OCI-LY1 (cell line): ENCODE measurements at regions not wholly inside any gene's neighbourhood (a gene's known extent, or its start where the extent isn't known, plus 50 kb on each side); places are given as distances from the start of the nearest gene placed in this dataset.

Experiments used
- H2AFZ ChIP-seq: fragments of 200-600 bp; sonication (generic), shearing (Covaris generic); 2 replicates; pipeline ENCODE4 v1.6.0; 2014; ENCODE audit warnings: antibody characterized with exemption, mild to moderate bottlenecking, low read length
- H3F3A ChIP-seq: fragments of 200-600 bp; sonication (generic), shearing (Covaris generic); 2 replicates; pipeline ENCODE4 v1.6.0; 2014; ENCODE audit warnings: mild to moderate bottlenecking, antibody characterized with exemption, low read length, moderate library complexity; ENCODE audit not compliant: insufficient read depth
- H3K27ac ChIP-seq: fragments of 200-600 bp; sonication (generic); 2 replicates; pipeline ENCODE4 v1.5.1; 2014; ENCODE audit warnings: low read length, mixed run types, mild to moderate bottlenecking, low read depth; ENCODE audit not compliant: poor library complexity, severe bottlenecking
- H3K27me3 ChIP-seq: fragments of 200-600 bp; sonication (generic); 2 replicates; pipeline ENCODE4 v1.6.0; 2014; ENCODE audit warnings: antibody characterized with exemption, mild to moderate bottlenecking, low read length, moderate library complexity; ENCODE audit not compliant: insufficient read depth
- H3K36me3 ChIP-seq: fragments of 200-600 bp; sonication (generic); 2 replicates; pipeline ENCODE4 v1.6.1; 2014; ENCODE audit warnings: mild to moderate bottlenecking, antibody characterized with exemption, low read length, moderate library complexity, mixed read lengths; ENCODE audit not compliant: insufficient read depth
- H3K4me1 ChIP-seq: fragments of 200-600 bp; sonication (generic); 2 replicates; pipeline ENCODE4 v1.5.1; 2014; ENCODE audit warnings: mild to moderate bottlenecking, low read length, moderate library complexity; ENCODE audit not compliant: insufficient read depth, severe bottlenecking
- H3K4me2 ChIP-seq: fragments of 200-600 bp; sonication (generic), shearing (Covaris generic); 2 replicates; pipeline ENCODE4 v1.6.1; 2014; ENCODE audit warnings: low read length
- H3K4me3 ChIP-seq: fragments of 200-600 bp; sonication (generic); 2 replicates; pipeline ENCODE4 v1.5.1; 2014; ENCODE audit warnings: low read length, low read depth, mild to moderate bottlenecking, mixed read lengths; ENCODE audit not compliant: poor library complexity, severe bottlenecking
- H3K79me2 ChIP-seq: fragments of 200-600 bp; shearing (Covaris generic); 2 replicates; pipeline ENCODE4 v1.6.1; 2016; ENCODE audit warnings: mixed run types, low read length, mixed read lengths; ENCODE audit not compliant: insufficient read depth
- H3K9ac ChIP-seq: fragments of 200-600 bp; sonication (generic), shearing (Covaris generic); 2 replicates; pipeline ENCODE4 v1.6.1; 2014; ENCODE audit warnings: mild to moderate bottlenecking, low read length, mixed read lengths
- H3K9me2 ChIP-seq: fragments of 200-600 bp; sonication (generic), shearing (Covaris generic); 2 replicates; pipeline ENCODE4 v1.6.1; 2014; ENCODE audit warnings: low read depth, mild to moderate bottlenecking, low read length, mixed read lengths
- H3K9me3 ChIP-seq: fragments of 200-600 bp; shearing (Covaris generic); 2 replicates; pipeline ENCODE4 v1.6.1; 2014; ENCODE audit warnings: low read length, mixed read lengths
- H4K20me1 ChIP-seq: fragments of 200-600 bp; sonication (generic), shearing (Covaris generic); 2 replicates; pipeline ENCODE4 v1.6.0; 2016; ENCODE audit warnings: mild to moderate bottlenecking, low read length; ENCODE audit not compliant: insufficient read depth
- CTCF ChIP-seq: fragments of 200-600 bp; sonication (generic), shearing (Covaris generic); IDR thresholded peaks from 2 replicates; pipeline ENCODE4 v1.5.1; 2017; ENCODE audit warnings: mild to moderate bottlenecking, antibody characterized with exemption, low read length, moderate library complexity, mixed read lengths
- EZH2 ChIP-seq: fragments of 200-600 bp; sonication (generic), shearing (Covaris generic); IDR thresholded peaks from 2 replicates; pipeline ENCODE4 v1.8.0; 2017; ENCODE audit warnings: borderline replicate concordance, mixed run types, mild to moderate bottlenecking, antibody characterized with exemption, low read length, moderate library complexity, mixed read lengths

DNA sequence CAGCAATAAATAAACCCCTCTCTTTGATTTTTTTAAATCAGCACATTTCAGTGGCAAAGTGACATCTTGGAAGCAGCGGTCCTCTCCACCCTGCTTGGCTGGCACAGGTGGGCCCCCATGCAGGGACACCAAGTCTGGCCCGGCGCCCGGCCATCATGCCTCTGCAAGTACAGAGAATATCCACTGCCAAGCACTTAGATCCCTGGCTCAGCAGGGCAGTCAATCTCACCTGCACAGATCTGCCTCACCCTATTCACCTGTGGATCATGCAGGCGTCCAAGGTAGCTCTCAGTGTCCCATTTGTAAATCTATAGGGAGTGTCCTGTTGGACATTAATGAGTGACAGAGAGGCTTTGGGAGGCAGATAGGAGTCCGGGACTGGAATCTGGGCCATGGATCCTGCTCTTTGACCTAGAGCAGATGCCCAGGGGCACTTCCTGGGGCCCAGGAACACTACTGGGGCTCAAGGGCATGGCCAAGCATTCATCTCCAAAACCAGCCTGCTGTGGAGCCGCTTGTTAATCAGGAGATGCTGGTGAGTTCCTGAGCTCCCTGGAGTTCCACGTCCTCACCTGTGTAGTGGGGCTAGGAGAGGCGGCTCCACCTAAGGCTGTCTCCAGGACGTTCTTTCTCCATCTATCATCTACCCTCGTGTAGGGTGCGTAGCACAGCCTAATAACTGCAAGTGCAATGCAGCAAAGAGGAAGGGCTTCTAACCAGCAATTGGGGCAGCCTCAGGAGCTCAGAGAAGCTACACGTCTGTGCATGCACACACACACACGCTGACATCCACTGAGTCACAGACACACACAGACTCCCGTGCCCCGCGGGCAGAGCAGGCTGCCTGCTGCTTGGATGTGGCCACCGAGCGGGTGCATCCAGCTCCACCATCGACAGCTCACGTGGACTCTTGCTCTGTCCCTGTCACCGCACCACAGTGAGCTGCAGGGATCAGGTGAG is 123.6 kb downstream of the OAT start:
- no peak overlapping the region for H3K9ac ChIP-seq
- TF ChIP-seq CTCF = no peak

GRCh38 chr10:124293616-124294449 is 124.9 kb downstream of the OAT start:
- Histone ChIP-seq H3K79me2 (no peaks in the 10 kb centered on the region), H3K9me3 (no peaks in the 10 kb centered on the region), H3K9me2 (no peaks in the 10 kb centered on the region), H3K9ac (no peak overlapping the region), H3K27me3 (peaks cover 3% of the 10 kb centered on the region; the same call in 1 of the 2 replicates), H3K27ac (no peak overlapping the region), H3K4me3 (no peak overlapping the region), H3F3A (no peaks in the 10 kb centered on the region), H2AFZ (no peak overlapping the region), H3K4me2 (no peak overlapping the region), H4K20me1 (no peaks in the 10 kb centered on the region), H3K4me1 (peaks cover 3% of the 10 kb centered on the region), H3K36me3 (no peaks in the 10 kb centered on the region)
- TF ChIP-seq EZH2 (no peak), CTCF (no peak)

More for the DNA sequence above, 123.6 kb downstream of the OAT start:
- Histone ChIP-seq H3K36me3 (no peaks in the 10 kb centered on the region), H3F3A (no peaks in the 10 kb centered on the region), H2AFZ (no peak overlapping the region), H3K27ac (no peak overlapping the region), H3K27me3 (peaks cover 3% of the 10 kb centered on the region; the same call in 1 of the 2 replicates), H3K9me2 (no peaks in the 10 kb centered on the region), H4K20me1 (no peaks in the 10 kb centered on the region), H3K9me3 (no peaks in the 10 kb centered on the region), H3K4me2 (no peak overlapping the region), H3K79me2 (no peaks in the 10 kb centered on the region), H3K4me1 (peaks cover under 1% of the 10 kb centered on the region), H3K4me3 (no peak overlapping the region)

DNA sequence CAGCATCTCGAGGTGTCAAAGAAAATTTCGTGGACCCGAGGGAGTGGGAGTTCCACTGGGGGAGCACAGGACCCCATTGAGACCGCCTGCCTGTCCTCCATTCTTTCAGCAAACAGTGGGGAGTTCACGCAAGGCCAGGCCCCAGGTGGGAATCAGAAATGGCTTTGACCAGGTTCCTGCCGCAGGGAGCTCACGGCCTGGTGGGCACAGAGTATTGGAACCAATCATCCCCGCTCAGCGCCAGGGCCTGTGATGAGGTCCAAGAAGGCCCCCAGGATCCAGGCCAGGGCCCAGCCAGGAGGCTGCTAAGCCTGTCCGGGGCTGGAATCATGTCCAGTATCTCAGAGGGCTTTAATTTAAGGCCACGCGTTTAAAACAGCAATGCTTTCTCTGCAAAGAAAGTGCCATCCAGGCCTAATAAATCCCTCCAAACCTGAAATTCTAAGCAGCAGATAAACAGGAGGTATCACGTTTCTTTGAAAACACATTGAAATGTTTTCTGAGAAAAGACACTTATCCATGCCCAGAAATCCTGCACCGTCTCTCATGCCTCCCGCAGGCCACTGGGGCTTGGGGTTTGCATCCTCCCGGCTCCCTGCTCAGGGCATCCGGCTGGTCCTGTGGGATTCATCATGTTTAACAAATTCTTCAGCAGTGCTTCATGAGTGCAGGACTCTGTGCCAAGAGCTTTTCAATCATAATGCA is 125.7 kb downstream of the OAT start:
- H3K4me2 ChIP-seq = no peak overlapping the region
- no peaks in the 10 kb centered on the region for H3F3A ChIP-seq
- H3K4me1 ChIP-seq = peaks cover 3% of the 10 kb centered on the region
- H3K27me3 ChIP-seq = peaks cover 3% of the 10 kb centered on the region; the same call in 1 of the 2 replicates
- no peak overlapping the region for H3K4me3 ChIP-seq
- H3K9me3 ChIP-seq = no peaks in the 10 kb centered on the region
- no peaks in the 10 kb centered on the region for H4K20me1 ChIP-seq
- H3K79me2 ChIP-seq = no peaks in the 10 kb centered on the region
- no peak overlapping the region for H3K27ac ChIP-seq
- no peaks in the 10 kb centered on the region for H3K36me3 ChIP-seq
- no peak overlapping the region for H3K9ac ChIP-seq
- no peaks in the 10 kb centered on the region for H3K9me2 ChIP-seq
- TF ChIP-seq EZH2 = no peak
- no peak for TF ChIP-seq CTCF
- H2AFZ ChIP-seq = no peak overlapping the region
